MM.1S (cell line): ENCODE measurements at regions not wholly inside any gene's neighbourhood (a gene's known extent, or its start where the extent isn't known, plus 50 kb on each side); places are given as distances from the start of the nearest gene placed in this dataset.

Experiments used
- DNase-seq: peaks from one replicate; pipeline ENCODE4 v3.0.0-alpha.2; 2015
- H2AFZ ChIP-seq: fragments of 300-600 bp; sonication (generic); 2 replicates; pipeline ENCODE4 v1.6.0; 2016; ENCODE audit warnings: antibody characterized with exemption, low read length
- H3F3A ChIP-seq: fragments of 300-600 bp; sonication (generic); 2 replicates; pipeline ENCODE4 v1.6.1; 2016; ENCODE audit warnings: mild to moderate bottlenecking, antibody characterized with exemption, low read length, moderate library complexity, mixed read lengths; ENCODE audit not compliant: insufficient read depth
- H3K27ac ChIP-seq: fragments of 300-600 bp; sonication (generic); 2 replicates; pipeline ENCODE4 v1.5.1; 2016; ENCODE audit warnings: mild to moderate bottlenecking, low read length
- H3K27me3 ChIP-seq: fragments of 300-600 bp; sonication (generic); replicated peaks from 2 replicates; pipeline ENCODE4 v1.6.0; 2016; ENCODE audit warnings: low read length; ENCODE audit not compliant: insufficient read depth
- H3K36me3 ChIP-seq: fragments of 300-600 bp; sonication (generic); replicated peaks from 2 replicates; pipeline ENCODE4 v1.6.1; 2016; ENCODE audit warnings: mild to moderate bottlenecking, low read length, mixed read lengths; ENCODE audit not compliant: insufficient read depth
- H3K4me1 ChIP-seq: fragments of 300-600 bp; sonication (generic); 2 replicates; pipeline ENCODE4 v1.6.1; 2016; ENCODE audit warnings: low read length, mixed read lengths
- H3K4me2 ChIP-seq: fragments of 300-600 bp; sonication (generic); 2 replicates; pipeline ENCODE4 v1.6.0; 2016; ENCODE audit warnings: low read depth, low read length
- H3K4me3 ChIP-seq: fragments of 300-600 bp; sonication (generic); 2 replicates; pipeline ENCODE4 v1.5.1; 2016; ENCODE audit warnings: low read length, mixed read lengths
- H3K79me2 ChIP-seq: fragments of 300-600 bp; sonication (generic); 2 replicates; pipeline ENCODE4 v1.6.1; 2016; ENCODE audit warnings: mixed run types, low read length, mixed read lengths
- H3K9ac ChIP-seq: fragments of 300-600 bp; sonication (generic); 2 replicates; pipeline ENCODE4 v1.6.1; 2016; ENCODE audit warnings: low read length, mixed read lengths
- H3K9me2 ChIP-seq: fragments of 300-600 bp; sonication (generic); replicated peaks from 2 replicates; pipeline ENCODE4 v1.6.1; 2016; ENCODE audit warnings: mild to moderate bottlenecking, low read length, mixed read lengths; ENCODE audit not compliant: insufficient read depth
- H3K9me3 ChIP-seq: fragments of 300-600 bp; sonication (generic); replicated peaks from 2 replicates; pipeline ENCODE4 v1.6.1; 2016; ENCODE audit warnings: mild to moderate bottlenecking, low read length, mixed read lengths; ENCODE audit not compliant: insufficient read depth
- H4K20me1 ChIP-seq: fragments of 300-600 bp; sonication (generic); 2 replicates; pipeline ENCODE4 v1.6.1; 2016; ENCODE audit warnings: mild to moderate bottlenecking, low read length, moderate library complexity, mixed read lengths; ENCODE audit not compliant: insufficient read depth
- CTCF ChIP-seq: fragments of 300-600 bp; sonication (generic); IDR thresholded peaks from 2 replicates; pipeline ENCODE4 v1.5.1; 2016; ENCODE audit warnings: antibody characterized with exemption, low read length, mixed read lengths
- EZH2 ChIP-seq: fragments of 300-600 bp; sonication (generic); optimal IDR thresholded peaks from 2 replicates; pipeline ENCODE3; 2017; ENCODE audit warnings: low read depth, mild to moderate bottlenecking, antibody characterized with exemption, low read length, mixed read lengths
- EZH2phosphoT487 ChIP-seq: fragments of 300-600 bp; sonication (generic); IDR thresholded peaks from 2 replicates; pipeline ENCODE4 v1.6.1; 2018; ENCODE audit warnings: antibody characterized with exemption, low read length

GRCh38 chr15:93167291-93167690 lies 78.3 kb upstream of the RGMA start:
- no peaks in the 10 kb centered on the region for H3K9me3 ChIP-seq
- no peak overlapping the region for H3K27ac ChIP-seq
- H3K4me3 ChIP-seq, result no peak overlapping the region
- no peak overlapping the region for H3K9ac ChIP-seq
- TF ChIP-seq EZH2phosphoT487, result no peak
- no peak for TF ChIP-seq CTCF
- TF ChIP-seq EZH2, result no peak
- no peak for DNase-seq
- no peaks in the 10 kb centered on the region for H3K36me3 ChIP-seq
- no peaks in the 10 kb centered on the region for H4K20me1 ChIP-seq
- H3K27me3 ChIP-seq, result no peaks in the 10 kb centered on the region
- no peak overlapping the region for H3K4me2 ChIP-seq
- no peaks in the 10 kb centered on the region for H3K79me2 ChIP-seq
- H3F3A ChIP-seq, result no peaks in the 10 kb centered on the region
- no peaks in the 10 kb centered on the region for H3K9me2 ChIP-seq
- no peak overlapping the region for H2AFZ ChIP-seq
- H3K4me1 ChIP-seq, result no peaks in the 10 kb centered on the region

- no peak overlapping the region for H3K4me2 ChIP-seq
- no peaks in the 10 kb centered on the region for H3K4me1 ChIP-seq
- no peak overlapping the region for H3K27ac ChIP-seq
- H3K36me3 ChIP-seq, result no peaks in the 10 kb centered on the region
- TF ChIP-seq CTCF, result no peak
- TF ChIP-seq EZH2phosphoT487, result no peak
- TF ChIP-seq EZH2, result no peak
- H3F3A ChIP-seq, result no peaks in the 10 kb centered on the region
- H3K9me2 ChIP-seq, result no peaks in the 10 kb centered on the region
- no peak overlapping the region for H3K4me3 ChIP-seq
- no peaks in the 10 kb centered on the region for H3K9me3 ChIP-seq
- H4K20me1 ChIP-seq, result no peaks in the 10 kb centered on the region
- no peaks in the 10 kb centered on the region for H3K79me2 ChIP-seq
- H3K9ac ChIP-seq, result no peak overlapping the region
- no peak for DNase-seq
- H3K27me3 ChIP-seq, result no peaks in the 10 kb centered on the region
- no peak overlapping the region for H2AFZ ChIP-seq
Observed at GRCh38 chr15:93166675-93167074, 77.7 kb upstream of the RGMA start.

GRCh38 chr15:93165734-93166470 lies 76.9 kb upstream of the RGMA start:
- Histone ChIP-seq H3K4me3 (no peak overlapping the region), H3K9me2 (no peaks in the 10 kb centered on the region), H3F3A (no peaks in the 10 kb centered on the region), H3K27ac (no peak overlapping the region), H3K4me1 (no peaks in the 10 kb centered on the region), H3K27me3 (no peaks in the 10 kb centered on the region), H3K79me2 (no peaks in the 10 kb centered on the region), H3K9ac (no peak overlapping the region), H4K20me1 (no peaks in the 10 kb centered on the region), H2AFZ (no peak overlapping the region), H3K36me3 (no peaks in the 10 kb centered on the region), H3K4me2 (no peak overlapping the region), H3K9me3 (no peaks in the 10 kb centered on the region)
- no peak for DNase-seq
- TF ChIP-seq EZH2phosphoT487 (no peak), CTCF (no peak), EZH2 (no peak)
